ENCODE measurements at regions not wholly inside any gene's neighbourhood (a gene's known extent, or its start where the extent isn't known, plus 50 kb on each side); places are given as distances from the start of the nearest gene placed in this dataset.

DNA sequence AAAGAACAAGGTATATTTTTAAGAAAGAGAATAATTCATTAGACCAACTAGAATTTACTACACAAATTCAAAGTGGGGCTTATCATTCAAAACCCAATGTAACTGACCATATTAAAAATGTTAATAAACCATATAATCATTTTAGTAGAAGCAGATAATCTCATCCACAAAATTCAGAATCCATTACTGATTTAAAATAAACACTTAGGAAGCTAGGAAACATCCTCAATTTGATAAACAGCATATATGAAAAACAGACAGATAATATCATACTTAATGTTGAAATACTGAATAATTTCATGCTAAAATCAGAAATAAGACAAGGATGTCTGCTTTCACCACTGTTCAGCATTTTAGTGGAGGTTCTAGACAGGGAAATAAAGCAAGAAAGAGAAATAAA, 902.8 kb upstream of the PHF14 start:
- intact Hi-C loops (cut with DNase I) = no loop called here
- DNase-seq = no peak

DNA sequence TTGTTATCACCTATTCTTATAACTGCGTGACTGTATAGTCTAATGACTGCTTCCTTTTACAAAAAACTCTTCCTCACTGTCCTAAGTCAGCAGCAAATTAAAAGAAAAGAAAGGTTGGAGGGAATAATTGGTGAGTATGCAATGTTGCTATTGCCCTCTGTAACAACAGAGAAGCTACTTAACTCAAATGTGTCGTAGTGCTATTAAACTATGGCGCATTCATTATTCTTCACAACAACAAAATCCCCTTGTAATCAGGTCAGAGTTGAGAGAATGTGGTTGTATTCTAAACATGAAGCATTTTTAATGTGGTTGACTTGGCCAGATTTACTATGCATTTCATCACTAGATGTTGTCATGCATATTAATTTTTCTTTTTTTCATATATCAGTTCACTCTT, 897.8 kb upstream of the PHF14 start:
- intact Hi-C loops (cut with DNase I) = no loop called here
- no peak for DNase-seq

DNA sequence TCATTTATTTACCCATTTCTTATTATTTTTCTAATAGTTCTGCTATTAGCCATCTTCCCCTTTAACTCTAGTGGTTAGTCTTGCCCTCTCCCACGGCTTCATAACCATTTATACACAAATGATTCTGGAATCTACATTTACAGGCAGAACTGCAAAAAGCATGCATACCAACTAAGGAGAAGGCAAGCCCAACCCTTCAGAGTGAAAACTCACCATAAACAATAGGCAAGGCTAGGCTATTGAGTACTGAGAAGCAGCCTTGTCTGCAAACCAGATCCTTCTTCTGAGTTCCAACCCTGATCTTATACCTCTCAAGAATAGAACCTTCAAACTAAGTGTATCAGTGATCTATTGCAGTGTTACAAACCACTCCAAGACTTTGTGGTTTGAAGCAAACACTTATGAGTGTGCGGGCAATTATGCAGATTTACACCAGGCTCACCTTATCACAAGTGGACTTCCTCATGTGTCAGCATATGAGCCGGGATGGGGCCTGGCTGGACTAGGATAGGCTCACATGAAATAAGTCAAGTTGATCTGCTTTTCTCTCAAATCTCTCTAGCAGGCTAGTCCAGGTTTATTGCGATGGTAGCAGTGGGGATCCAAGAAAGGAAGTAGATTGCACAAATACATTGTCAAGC, 896.9 kb upstream of the PHF14 start:
- DNase-seq = peak in 1 of 10 donors; percentile 50
- intact Hi-C loops (cut with DNase I) = no loop called here

DNA sequence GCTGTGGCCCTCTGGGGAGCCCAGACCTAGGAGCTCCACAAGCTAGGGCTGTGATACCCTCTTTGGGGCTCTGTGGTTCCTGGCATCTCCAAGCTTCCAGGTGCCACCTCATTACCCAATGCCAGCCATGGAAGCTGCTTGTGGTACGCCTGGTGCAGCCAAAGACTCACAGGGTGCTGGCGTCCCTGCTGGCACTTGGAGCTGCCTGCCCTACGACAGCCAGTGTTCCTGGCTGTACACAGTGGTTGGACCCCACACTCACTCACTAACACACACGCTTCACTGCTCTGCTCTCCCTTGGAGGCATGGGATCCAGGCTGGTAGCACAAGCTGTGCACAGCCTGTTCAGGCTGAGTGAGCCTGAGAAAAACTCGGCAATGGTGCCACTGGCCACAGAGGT, 894.1 kb upstream of the PHF14 start:
- DNase-seq = peak in 2 of 10 donors; percentile 62 to 63
- intact Hi-C loops (cut with DNase I) = no loop called here

DNA sequence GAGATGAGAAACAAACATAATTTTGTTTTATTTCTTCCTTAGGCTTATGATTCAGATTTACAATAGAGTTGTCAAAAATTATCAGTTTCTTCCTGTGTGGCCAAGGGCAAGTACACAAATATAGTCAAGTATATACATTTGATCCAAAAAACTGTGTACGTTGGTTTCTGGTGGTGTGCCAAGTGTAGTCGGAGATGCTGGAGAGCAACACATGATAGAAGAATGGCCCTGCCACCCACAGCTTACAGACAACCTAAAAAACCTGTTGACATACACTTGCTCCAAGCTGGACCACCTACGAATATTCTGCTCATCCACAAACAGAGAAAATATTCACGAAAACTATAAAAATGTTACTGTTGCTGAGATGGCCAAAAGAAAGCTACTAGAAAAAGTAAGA, 890.8 kb upstream of the PHF14 start:
- intact Hi-C loops (cut with DNase I) = no loop called here
- DNase-seq = no peak

DNA sequence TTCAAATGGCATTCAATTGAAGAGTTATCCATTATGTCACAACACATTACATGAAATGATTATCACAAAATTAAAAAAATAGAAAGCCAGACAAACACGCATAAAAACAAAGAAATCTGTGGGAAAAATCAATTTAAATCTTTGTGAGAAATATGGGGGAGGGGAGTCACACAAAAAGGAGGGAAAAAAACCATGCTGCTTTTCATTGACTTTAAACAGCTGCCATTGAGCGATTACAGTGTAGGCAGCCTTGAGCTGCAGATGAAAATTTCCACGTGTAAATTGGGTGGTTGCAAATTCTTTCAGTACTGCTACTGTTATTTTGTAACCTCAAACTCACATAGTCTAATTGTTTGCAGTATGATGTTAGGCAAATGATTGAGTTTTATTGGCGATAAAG, 889.9 kb upstream of the PHF14 start:
- no peak for DNase-seq
- intact Hi-C loops (cut with DNase I) = no loop called here

DNA sequence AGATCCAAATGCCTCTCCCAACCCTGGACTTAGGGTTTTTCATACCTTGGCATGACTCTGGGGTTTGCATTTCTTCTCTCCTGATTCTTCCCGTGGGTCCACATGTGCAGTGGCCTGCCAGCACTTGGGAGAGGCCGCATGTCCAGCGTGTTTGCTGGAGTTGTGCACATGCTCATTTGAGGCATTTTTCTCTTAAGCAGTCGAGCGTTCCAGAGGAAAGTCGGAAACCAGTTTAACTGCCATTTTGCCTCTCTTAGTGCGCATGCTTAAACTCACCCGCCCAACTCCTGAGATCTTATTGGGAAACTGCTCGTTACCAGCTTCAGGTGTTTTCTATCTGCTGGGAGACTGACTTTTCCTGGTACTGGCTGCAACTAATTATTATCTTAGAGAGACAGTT, 888.4 kb upstream of the PHF14 start:
- intact Hi-C loops (cut with DNase I) = no loop called here
- no peak for DNase-seq

DNA sequence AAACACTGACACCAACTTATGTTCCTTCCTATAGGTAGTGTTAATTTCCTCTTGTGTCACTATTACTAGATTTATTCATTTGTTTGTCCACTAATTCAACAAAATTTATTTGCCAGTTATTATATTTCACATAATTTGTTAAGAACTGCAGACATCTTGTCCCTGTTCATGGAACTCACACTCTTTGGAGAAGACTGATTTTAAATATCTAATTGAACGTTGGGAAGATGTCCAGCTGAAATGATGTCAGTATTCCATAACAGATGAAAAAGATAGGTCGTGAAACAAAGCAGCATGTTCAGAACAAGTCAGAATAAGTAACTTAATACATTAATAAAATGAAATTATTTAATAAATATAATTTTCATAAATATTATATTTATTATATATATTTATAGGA, 873.1 kb upstream of the PHF14 start:
- DNase-seq = no peak
- intact Hi-C loops (cut with DNase I) = no loop called here

DNA sequence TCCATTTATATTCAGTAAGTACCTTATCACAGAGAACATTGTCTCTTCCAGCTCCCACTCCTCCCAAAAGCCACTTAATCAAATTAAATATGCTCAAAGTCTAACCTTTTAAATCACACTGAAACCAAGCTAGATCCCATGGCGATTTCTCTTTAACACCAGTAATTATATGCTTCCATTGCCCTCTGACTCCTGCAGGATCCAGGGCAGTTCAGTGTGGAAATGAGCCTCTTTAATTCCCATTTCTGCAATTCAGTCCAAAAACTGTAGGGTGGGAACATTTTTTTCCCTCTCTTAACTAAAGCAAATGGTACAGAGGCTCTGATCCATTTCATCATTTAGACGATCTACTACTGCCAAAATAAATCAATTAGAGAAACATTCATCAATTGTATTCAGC, 872.3 kb upstream of the PHF14 start:
- intact Hi-C loops (cut with DNase I) = no loop called here
- DNase-seq = no peak

DNA sequence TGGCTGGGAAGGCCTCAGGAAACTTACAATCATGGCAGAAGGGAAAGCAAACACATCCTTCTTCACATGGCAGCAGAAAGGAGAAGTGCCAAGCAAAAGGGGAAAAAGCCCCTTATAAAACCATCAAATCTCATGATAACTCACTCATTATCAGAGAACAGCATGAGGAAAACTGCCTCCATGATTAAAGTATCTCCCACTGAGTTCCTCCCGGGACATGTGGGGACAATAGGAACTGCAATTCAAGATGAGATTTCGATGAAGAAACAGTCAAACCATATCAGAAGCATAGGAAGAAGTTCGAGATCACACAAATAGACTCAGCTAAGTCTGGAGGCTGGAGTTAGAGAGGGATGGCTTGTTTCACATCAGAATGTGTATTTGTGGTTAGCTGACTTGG, 869.4 kb upstream of the PHF14 start:
- DNase-seq = no peak
- intact Hi-C loops (cut with DNase I) = no loop called here

DNA sequence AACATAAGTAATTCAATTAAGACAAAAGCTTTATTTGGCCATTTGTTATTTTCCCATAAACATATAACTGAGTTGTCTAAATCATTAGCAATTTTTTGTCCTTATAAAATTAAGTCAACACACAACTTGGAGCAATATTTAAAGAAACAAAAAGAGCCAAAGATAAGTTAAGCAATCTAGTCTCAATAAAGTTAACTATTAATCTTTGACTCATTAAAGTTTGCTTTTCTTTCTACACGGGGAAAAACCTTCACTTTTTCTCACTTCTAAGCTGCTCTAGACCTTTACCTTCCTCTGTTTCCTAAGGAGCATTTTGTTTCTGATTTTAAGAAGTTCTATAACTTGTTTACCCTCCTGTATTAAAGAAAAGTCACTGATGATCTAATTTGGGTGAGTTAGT, 867.1 kb upstream of the PHF14 start:
- intact Hi-C loops (cut with DNase I) = no loop called here

DNA sequence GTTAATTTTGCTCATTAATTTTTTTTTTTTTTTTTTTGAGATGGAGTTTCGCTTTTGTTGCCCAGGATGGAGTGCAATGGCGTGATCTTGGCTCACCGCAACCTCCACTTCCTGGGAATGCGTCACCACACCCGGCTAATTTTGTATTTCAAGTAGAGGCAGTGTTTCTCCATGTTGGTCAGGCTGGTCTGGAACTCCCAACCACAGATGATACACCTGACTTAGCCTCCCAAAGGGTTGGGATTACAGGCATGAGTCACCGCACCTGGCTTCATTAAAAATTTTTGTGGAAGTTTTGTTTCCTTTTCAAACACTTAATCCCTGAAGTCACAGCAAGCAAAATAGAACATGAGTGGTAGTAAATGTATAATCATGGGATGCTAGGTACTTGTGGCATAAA, 857.2 kb upstream of the PHF14 start:
- no peak for DNase-seq
- intact Hi-C loops (cut with DNase I) = no loop called here

More for the DNA sequence above, 867.1 kb upstream of the PHF14 start:
- no peak for DNase-seq

DNA sequence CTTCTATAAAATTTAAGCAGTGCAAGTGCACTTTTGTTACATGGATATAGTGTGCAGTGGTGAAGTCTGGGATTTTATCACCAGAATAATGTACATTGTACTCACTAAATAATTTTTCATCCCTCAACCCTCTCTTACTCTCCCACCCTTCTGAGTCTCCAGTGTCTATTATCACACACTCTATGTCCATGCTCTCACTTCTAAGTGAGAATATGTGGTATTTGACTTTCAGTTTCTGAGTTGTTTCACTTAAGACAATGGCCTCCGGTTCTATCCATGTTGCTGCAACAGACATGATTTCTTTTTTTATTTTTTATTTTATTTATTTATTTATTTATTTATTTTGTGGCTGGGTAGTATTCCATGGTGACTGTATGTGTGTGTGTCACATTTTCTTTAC, 855.9 kb upstream of the PHF14 start:
- intact Hi-C loops (cut with DNase I) = no loop called here
- DNase-seq = no peak

DNA sequence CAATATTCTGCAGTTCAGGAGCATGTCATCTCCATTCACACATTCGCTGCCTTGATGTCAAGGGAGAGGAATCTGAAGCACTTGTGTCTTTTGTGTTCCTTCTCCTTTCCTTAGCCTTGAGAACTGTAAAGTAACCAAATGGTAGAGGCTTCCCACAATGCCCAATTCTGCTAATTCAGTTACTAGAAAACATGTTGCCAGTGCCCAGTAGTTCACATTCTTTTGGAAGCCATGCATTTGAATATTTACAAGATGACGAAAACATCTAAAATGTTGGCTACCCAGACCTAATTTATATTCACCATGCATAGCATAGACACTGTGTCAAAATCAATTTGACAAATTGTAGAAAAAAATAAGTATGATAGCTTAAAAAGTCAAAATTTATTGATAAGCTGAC, 852.7 kb upstream of the PHF14 start:
- intact Hi-C loops (cut with DNase I) = no loop called here
- no peak for DNase-seq

DNA sequence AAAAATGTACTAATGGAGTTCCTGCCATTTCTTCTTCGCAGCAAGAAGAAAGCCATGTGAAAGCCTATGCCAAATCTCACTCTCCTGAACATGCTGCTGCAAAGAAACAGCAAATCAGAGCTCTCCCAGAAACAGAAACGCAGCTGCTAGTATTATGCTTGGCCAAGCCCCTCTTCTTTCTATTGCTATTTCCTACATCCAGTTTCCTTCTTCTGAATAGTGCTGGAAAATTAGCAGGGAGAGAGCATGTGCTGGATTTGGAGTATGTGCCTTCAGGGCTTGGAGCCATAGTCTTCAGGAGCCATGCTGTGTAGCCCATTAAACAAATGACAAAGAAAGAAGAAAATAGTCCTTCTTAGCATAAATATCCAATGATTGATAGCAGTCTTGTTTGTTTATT, 852.0 kb upstream of the PHF14 start:
- intact Hi-C loops (cut with DNase I) = no loop called here
- DNase-seq = no peak

DNA sequence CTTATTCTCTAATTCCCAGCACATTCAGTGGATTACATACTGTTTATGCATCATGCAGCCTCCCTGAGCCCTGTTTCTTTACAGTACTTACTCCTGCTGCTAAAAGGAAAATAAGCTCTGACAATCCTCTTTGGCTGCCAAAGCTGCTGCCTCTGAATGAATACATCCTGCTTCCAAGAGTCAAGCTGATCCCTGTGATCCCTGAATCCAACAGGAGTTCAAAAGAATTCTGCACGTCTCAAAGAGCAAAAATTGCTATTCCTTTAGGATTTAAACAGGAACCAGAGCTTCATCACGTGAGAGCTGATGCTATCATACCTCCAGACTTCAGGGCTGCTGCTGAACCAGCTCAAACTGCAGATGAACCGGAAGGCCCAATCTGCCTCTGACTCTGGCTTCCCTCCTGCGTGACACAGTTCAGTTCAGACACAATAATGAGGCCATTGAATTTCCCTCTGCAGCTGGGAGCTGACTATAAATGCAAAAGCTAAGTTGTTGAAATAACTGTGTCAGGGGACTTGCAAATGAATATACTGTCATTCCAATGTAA, 851.0 kb upstream of the PHF14 start:
- DNase-seq = peak; percentile 46 to 93 (median 68)
- intact Hi-C loops (cut with DNase I) = no loop called here

DNA sequence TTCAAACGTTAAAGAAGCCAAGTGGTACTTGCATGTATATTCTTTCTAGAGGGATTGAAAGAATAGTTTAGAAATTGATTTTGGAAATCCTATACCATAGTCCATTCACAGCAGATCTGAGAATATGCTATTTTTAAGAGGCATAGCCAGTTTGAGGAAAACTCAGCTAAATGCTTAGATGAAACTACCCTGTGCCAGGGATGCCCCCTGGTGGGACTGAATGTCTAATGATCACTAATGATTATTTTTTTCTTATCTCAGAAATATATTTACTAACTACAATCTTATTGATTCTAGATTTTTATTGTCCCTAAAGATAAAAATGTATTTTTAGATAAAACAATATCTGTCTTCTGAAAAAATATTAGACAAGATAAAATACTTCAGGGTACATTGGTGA, 844.9 kb upstream of the PHF14 start:
- DNase-seq = peak in 6 of 10 donors; percentile 31 to 90 (median 42)
- intact Hi-C loops (cut with DNase I) = loop anchor here (2.0 kb wide), 1 partner anchor 106 kb away; no protein-coding TSS in a partner anchor

DNA sequence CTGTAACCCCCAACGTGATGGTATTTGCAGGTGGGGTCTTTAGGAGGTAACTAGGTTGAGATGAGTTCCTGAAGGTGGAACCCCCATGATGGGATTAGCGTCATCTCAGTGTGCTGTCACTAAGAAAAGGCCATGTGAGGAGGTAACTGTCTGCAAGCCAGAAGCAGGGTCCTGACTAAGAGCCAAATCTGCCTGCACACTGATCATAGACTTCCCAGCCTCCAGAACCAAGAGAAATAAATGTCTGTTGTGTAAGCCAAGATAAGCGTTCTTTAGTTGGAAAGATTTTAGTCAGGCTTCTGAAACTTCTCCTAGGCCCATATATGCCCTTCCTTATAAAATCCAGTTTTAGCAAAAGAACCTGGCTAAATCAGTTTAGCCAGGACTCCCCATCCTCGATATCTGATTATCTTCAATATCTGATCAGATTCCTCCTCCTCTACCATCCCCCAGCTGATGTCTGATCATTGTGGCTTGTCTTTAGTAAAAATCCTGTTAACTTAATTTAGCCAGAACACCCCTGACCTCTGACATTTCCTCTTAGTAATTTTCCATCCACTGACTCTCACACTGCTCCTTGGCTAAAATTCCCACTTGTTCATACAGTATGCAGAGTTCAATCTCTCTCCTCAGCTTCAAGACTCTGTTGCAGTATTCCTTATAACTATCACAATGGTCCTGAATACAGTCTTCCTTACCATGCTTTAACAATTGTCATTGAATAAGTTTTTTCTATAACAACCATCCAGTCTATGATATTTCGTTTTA, 835.4 kb upstream of the PHF14 start:
- no peak for DNase-seq
- intact Hi-C loops (cut with DNase I) = no loop called here

DNA sequence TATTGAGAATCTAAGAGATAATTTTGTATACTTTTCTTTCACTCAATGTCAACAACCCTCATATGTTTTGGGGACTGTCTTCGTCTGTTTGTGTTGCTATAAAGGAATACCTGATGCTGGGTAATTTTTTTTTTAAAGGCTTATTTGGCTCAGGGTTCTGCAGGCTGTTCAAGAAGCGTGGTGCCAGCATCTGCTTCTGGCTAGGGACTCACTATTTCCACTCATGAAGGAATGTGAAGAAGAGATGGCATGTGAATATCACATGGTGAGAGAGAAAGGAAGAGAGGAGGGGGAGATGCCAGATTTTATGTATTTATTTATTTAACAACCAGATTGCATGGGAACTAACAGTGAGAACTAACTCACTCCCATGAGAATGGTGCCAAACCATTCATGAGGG, 827.4 kb upstream of the PHF14 start:
- intact Hi-C loops (cut with DNase I) = no loop called here
- DNase-seq = no peak

DNA sequence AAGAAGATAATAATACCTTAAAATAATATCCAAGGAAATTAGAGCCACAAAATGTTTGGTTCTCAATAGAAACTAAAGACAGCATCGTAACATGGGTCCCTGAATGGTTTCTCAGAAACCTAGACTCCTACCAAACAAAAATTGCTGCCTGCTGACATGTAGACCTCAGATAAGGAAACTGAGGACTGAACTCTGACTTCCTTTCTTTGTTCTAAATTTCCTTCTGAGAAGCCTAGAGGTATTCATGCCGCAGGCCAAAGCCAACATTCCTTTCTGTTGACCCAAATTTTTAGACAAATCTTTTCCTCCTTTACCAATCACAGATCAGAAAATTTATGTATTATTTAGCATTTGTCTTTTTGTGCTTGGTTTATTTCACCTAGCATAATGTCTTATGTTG, 816.7 kb upstream of the PHF14 start:
- intact Hi-C loops (cut with DNase I) = no loop called here
- no peak for DNase-seq

DNA sequence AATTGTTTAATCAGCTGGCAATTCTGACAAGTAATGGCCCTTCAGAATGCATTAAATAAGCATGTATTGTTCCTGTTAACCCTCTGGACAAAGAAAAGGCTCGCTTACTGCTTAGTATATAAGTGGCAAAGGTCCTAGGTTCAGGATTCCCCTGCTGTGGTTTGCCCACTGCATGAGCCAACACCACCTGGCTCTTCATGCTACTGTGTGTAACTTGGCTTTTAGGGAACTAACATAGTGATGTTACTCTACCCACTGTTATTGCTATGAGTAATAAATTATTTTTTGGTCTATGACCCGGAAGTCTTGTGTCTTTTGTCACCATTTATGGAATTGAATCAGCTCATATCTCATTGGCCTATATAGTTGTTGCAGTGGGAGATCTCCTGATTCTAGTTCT, 791.7 kb upstream of the PHF14 start:
- intact Hi-C loops (cut with DNase I) = no loop called here
- no peak for DNase-seq

DNA sequence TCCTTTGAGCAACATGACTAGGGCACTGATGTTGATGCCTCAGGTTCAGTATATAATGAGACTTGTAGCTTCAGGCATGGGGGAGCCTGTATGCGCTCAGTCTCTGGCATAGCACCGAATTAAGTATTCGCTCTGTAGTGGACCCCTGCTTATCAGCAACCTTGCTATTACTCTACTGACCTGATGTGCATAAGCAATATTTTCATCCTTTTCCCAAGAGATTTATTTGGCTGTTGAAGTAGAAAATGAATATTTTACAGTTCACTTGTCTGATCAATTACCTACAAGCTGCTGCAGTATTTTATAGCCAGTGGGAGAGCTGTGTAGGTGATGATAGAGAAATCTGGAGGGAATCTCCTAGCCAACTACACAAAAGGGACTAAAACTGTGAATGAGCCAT, 781.6 kb upstream of the PHF14 start:
- no peak for DNase-seq
- intact Hi-C loops (cut with DNase I) = no loop called here
